ENCODE measurements at regions not wholly inside any gene's neighbourhood (a gene's known extent, or its start where the extent isn't known, plus 50 kb on each side); places are given as distances from the start of the nearest gene placed in this dataset.

- H3K4me1 ChIP-seq (ENCODE audit: low read length), result no peaks in the 10 kb centered on the region
- no peak overlapping the region for H3K4me2 ChIP-seq (ENCODE audit: low read length)
- no peak overlapping the region for H3K4me3 ChIP-seq (ENCODE audit: low read length)
- peaks cover 18% of the 10 kb centered on the region; the same call in 1 of the 2 replicates for H3K27me3 ChIP-seq (ENCODE audit: low read depth, low read length)
- H3K27ac ChIP-seq (ENCODE audit: low read length), result no peak overlapping the region
- peaks cover 6% of the 10 kb centered on the region; the same call in 1 of the 2 replicates for H3K9me3 ChIP-seq (ENCODE audit: insufficient read depth, low read length)
- no peak overlapping the region for H3K9ac ChIP-seq (ENCODE audit: low read length)
- no peaks in the 10 kb centered on the region for H3K36me3 ChIP-seq (replicated peaks; ENCODE audit: low read depth, low read length)
- H4K20me1 ChIP-seq (ENCODE audit: insufficient read depth, low read length), result no peaks in the 10 kb centered on the region
- H3K79me2 ChIP-seq (ENCODE audit: low read length), result no peaks in the 10 kb centered on the region
- no peak for TF ChIP-seq EZH2phosphoT487 (IDR thresholded peaks at IDR 0.05; ENCODE audit: low read depth)
- TF ChIP-seq CTCF (IDR thresholded peaks at IDR 0.05; ENCODE audit: low read depth, low read length), result no peak
- no peak overlapping the region for H2AFZ ChIP-seq (ENCODE audit: low read depth, low read length)
Measured at GRCh38 chr14:22140633-22141032, 448.4 kb downstream of the DAD1 start.

- no peak overlapping the region for H3K4me2 ChIP-seq (ENCODE audit: low read length)
- TF ChIP-seq EZH2phosphoT487 (IDR thresholded peaks at IDR 0.05; ENCODE audit: low read depth) (no peak), CTCF (IDR thresholded peaks at IDR 0.05; ENCODE audit: low read depth, low read length) (peak; percentile 53)
- H3K9me3 ChIP-seq (ENCODE audit: insufficient read depth, low read length), result peaks cover 9% of the 10 kb centered on the region; the same call in 1 of the 2 replicates
- H3K9ac ChIP-seq (ENCODE audit: low read length), result no peak overlapping the region
- H3K36me3 ChIP-seq (replicated peaks; ENCODE audit: low read depth, low read length), result no peaks in the 10 kb centered on the region
- H3K27ac ChIP-seq (ENCODE audit: low read length), result no peak overlapping the region
- no peak overlapping the region for H2AFZ ChIP-seq (ENCODE audit: low read depth, low read length)
- H3K4me3 ChIP-seq (ENCODE audit: low read length), result no peak overlapping the region
- H4K20me1 ChIP-seq (ENCODE audit: insufficient read depth, low read length), result no peaks in the 10 kb centered on the region
- no peaks in the 10 kb centered on the region for H3K4me1 ChIP-seq (ENCODE audit: low read length)
- H3K79me2 ChIP-seq (ENCODE audit: low read length), result no peaks in the 10 kb centered on the region
- no peaks in the 10 kb centered on the region for H3K27me3 ChIP-seq (ENCODE audit: low read depth, low read length)
Measured at GRCh38 chr14:22131749-22132476, 457.1 kb downstream of the DAD1 start.

- H3K27ac ChIP-seq (ENCODE audit: low read length), result no peak overlapping the region
- no peaks in the 10 kb centered on the region for H3K9me3 ChIP-seq (ENCODE audit: insufficient read depth, low read length)
- no peak for TF ChIP-seq EZH2phosphoT487 (IDR thresholded peaks at IDR 0.05; ENCODE audit: low read depth)
- TF ChIP-seq CTCF (IDR thresholded peaks at IDR 0.05; ENCODE audit: low read depth, low read length), result no peak
- H3K9ac ChIP-seq (ENCODE audit: low read length), result no peak overlapping the region
- peaks cover 31% of the 10 kb centered on the region for H3K4me1 ChIP-seq (ENCODE audit: low read length)
- H3K4me3 ChIP-seq (ENCODE audit: low read length), result no peak overlapping the region
- H3K4me2 ChIP-seq (ENCODE audit: low read length), result peak overlapping the region; percentile 21; the same call in 1 of the 2 replicates
- H3K27me3 ChIP-seq (ENCODE audit: low read depth, low read length), result peaks cover 6% of the 10 kb centered on the region; the same call in 1 of the 2 replicates
- no peak overlapping the region; the same call in 1 of the 2 replicates for H2AFZ ChIP-seq (ENCODE audit: low read depth, low read length)
- no peaks in the 10 kb centered on the region for H3K36me3 ChIP-seq (replicated peaks; ENCODE audit: low read depth, low read length)
- no peaks in the 10 kb centered on the region for H4K20me1 ChIP-seq (ENCODE audit: insufficient read depth, low read length)
- H3K79me2 ChIP-seq (ENCODE audit: low read length), result no peaks in the 10 kb centered on the region
Measured at GRCh38 chr14:22124073-22124613, 450.5 kb upstream of the OR4E1 start.

GRCh38 chr14:22122829-22123560 lies 449.4 kb upstream of the OR4E1 start:
- H3K9ac ChIP-seq (ENCODE audit: low read length), result no peak overlapping the region
- H3K9me3 ChIP-seq (ENCODE audit: insufficient read depth, low read length), result no peaks in the 10 kb centered on the region
- H3K27me3 ChIP-seq (ENCODE audit: low read depth, low read length), result peaks cover 14% of the 10 kb centered on the region; the same call in 1 of the 2 replicates
- H3K4me2 ChIP-seq (ENCODE audit: low read length), result peak overlapping the region; percentile 65
- H3K36me3 ChIP-seq (replicated peaks; ENCODE audit: low read depth, low read length), result no peaks in the 10 kb centered on the region
- no peak for TF ChIP-seq CTCF (IDR thresholded peaks at IDR 0.05; ENCODE audit: low read depth, low read length)
- no peak for TF ChIP-seq EZH2phosphoT487 (IDR thresholded peaks at IDR 0.05; ENCODE audit: low read depth)
- H2AFZ ChIP-seq (ENCODE audit: low read depth, low read length), result peak overlapping the region; percentile 9; the same call in 1 of the 2 replicates
- H3K4me1 ChIP-seq (ENCODE audit: low read length), result peaks cover 31% of the 10 kb centered on the region
- H4K20me1 ChIP-seq (ENCODE audit: insufficient read depth, low read length), result no peaks in the 10 kb centered on the region
- H3K79me2 ChIP-seq (ENCODE audit: low read length), result no peaks in the 10 kb centered on the region
- H3K27ac ChIP-seq (ENCODE audit: low read length), result peak overlapping the region; percentile 24; the same call in 1 of the 2 replicates
- H3K4me3 ChIP-seq (ENCODE audit: low read length), result peak overlapping the region; percentile 33; the same call in 1 of the 2 replicates

Data from OCI-LY3 (cell line).